ENCODE measurements at regions not wholly inside any gene's neighbourhood (a gene's known extent, or its start where the extent isn't known, plus 50 kb on each side); places are given as distances from the start of the nearest gene placed in this dataset.
A peak's percentile ranks its signal among the peaks of the same experiment; 100 is the strongest.

DNA sequence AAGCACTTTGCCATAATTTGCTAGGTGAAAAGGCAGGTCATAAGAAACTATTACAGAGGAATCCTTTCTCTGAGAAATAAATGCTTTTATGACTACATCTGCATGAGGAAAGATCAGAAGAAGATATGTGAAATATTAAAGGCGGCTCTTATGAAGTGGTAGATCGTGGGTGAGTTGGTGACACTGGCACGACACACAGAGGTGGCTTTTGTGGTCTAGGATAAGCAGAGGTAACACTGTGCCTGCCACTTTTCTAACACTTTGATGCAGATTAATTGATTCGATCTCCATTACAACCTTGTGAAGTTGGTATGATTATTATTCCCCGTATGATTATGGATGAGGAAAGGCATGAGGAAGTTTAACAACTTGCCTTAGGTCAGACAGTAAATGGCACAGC lies 60.0 kb upstream of the ELK3 start:
- peak in 1 of 2 donors; percentile 12 for DNase-seq

DNA sequence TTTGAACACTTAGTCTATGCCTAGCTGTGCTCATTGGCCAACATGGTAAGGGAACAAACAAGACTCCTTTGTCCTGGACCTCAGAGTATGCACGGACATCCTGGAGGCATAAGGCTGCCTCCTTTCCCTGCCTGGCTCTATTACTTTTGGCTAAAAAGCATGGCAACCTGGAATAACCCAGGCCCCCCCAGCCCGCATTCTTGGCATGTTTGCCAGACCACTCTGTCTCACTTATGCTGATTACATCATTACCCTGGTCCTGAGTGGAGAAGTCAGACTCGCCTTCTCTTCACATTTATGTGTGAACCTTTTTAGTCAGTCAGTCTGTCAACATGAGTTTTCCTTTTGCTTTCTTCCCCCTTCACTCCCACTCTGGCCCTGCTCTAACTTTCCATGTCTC lies 58.0 kb upstream of the ELK3 start:
- DNase-seq = no peak

- no peak for DNase-seq
Observed at GRCh38 chr12:96136725-96137378, 57.3 kb upstream of the ELK3 start.

- DNase-seq = no peak
Observed at GRCh38 chr12:96140174-96140573, 54.0 kb upstream of the ELK3 start.

GRCh38 chr12:96141216-96141912 lies 52.8 kb upstream of the ELK3 start:
- no peak for DNase-seq

DNA sequence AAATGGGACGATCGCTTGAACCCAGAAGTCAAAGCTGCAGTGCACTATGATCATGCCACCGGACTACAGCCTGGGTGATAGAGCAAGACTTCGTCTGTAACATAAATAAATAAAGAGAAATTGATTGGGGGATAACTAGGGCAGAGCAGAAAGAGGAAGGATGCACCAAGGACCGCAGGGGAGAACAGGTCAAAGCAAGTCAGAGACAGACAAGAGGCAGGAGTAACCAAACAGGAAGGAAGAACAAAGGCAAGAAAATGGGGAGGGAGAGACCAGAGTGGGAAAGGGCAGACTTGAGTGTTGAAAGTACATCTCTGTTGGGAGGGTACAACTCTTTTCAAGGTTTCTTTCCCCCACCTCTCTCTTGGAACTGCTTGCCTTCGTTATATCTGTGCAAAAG lies 50.8 kb upstream of the ELK3 start:
- no peak for DNase-seq

DNA sequence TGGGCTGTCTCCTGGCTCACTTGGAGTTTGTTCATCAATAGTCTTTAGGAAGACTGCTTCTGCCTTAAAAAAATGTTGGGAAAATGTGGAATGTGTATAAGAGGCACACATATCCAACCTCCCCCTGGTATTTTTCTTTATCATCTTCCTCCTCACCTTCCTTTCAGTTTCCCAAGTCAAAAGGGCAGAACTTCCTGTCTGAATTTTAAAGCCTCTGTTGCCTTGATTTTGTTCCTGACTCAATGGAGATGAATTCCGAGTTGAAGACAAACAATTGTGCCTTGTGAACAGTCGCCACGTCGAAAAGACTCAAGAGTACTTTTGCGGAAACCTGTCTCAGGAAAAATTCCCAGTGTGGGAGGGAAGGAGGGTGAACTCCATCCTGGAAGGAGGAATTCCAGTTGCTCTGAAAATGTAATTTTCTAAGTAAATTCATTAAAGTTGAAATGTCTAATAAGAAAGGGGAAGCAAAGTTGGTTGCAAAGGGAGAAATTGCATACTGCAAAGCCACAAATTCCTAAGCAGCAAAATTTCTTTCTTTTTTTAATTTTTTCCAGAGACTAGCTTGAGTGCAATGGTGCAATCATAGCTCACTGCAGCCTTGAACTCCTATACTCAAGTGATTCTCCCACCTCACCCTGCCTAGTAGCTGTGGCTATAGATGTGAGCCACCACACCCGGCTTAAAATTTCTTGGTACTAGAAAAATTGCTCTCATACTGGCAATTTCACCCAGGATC lies 50.2 kb upstream of the ELK3 start:
- DNase-seq = no peak

Data from CD4-positive, alpha-beta T cell treated with Interferon alpha-2 for 1 hour (primary cell).